Fibroblast of lung (primary cell): ENCODE measurements at regions not wholly inside any gene's neighbourhood (a gene's known extent, or its start where the extent isn't known, plus 50 kb on each side); places are given as distances from the start of the nearest gene placed in this dataset.

ENCODE experiments used
- EZH2 ChIP-seq: IDR thresholded peaks from 2 replicates; pipeline ENCODE4 v1.5.1; 2012; ENCODE audit warnings: low read length, control low read depth, mild to moderate bottlenecking; ENCODE audit errors: missing control alignments
- TF ChIP-seq, protein P1 (sequence below), 2 donors: IDR thresholded peaks in 1 of 2; conservative IDR thresholded peaks in 1 of 2; 1 replicate in 1 of 2; 2 replicates in 1 of 2; pipeline ENCODE4 v1.5.1; 2011 to 2012; ENCODE audit warnings: low read length in 2 of 2, control low read depth in 1 of 2, inconsistent platforms in 1 of 2, low read depth in 1 of 2, mild to moderate bottlenecking in 1 of 2

DNA sequence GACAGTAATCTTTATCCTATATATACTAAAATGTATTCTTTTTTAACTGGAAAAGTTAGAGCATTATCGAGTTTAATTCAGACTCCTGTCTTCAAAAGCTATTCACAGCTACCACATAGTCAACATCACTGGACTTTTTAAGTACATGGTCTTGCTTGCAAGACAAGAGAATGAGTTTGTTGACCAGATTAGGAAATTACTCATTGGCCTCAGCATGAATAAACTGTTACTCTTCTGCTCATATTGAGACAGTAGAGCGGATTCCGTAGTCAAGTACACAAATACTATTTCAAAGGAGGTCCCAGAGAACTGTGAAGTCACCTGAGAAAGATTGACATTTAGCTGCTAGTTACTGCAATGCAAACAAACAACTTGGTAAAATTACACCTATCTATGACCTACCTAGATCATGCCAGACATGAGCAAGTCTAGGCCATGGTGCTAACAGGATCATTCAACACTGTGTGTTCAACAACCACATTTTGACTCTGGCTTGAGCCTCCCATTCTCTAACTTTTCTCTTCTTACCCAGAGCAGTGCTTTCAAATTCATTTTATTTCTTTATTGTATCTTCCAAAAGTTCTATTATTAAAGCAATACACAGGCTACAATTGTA lies 280.9 kb downstream of the NEBL start:
- TF ChIP-seq, protein P1, sequence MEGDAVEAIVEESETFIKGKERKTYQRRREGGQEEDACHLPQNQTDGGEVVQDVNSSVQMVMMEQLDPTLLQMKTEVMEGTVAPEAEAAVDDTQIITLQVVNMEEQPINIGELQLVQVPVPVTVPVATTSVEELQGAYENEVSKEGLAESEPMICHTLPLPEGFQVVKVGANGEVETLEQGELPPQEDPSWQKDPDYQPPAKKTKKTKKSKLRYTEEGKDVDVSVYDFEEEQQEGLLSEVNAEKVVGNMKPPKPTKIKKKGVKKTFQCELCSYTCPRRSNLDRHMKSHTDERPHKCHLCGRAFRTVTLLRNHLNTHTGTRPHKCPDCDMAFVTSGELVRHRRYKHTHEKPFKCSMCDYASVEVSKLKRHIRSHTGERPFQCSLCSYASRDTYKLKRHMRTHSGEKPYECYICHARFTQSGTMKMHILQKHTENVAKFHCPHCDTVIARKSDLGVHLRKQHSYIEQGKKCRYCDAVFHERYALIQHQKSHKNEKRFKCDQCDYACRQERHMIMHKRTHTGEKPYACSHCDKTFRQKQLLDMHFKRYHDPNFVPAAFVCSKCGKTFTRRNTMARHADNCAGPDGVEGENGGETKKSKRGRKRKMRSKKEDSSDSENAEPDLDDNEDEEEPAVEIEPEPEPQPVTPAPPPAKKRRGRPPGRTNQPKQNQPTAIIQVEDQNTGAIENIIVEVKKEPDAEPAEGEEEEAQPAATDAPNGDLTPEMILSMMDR (conservative IDR thresholded peaks at IDR 0.05 in 1 of 2, IDR thresholded peaks at IDR 0.05 in 1 of 2; ENCODE audit: low read depth in 1 of 2, low read length in 2 of 2): no peak
- no peak for TF ChIP-seq EZH2
